Adrenal gland (tissue), 5 donors: ENCODE measurements at regions not wholly inside any gene's neighbourhood (a gene's known extent, or its start where the extent isn't known, plus 50 kb on each side); places are given as distances from the start of the nearest gene placed in this dataset.

ENCODE experiments used
- POLR2A ChIP-seq, 2 donors: fragments of 450-650 bp; IDR thresholded peaks; one replicate each; pipeline ENCODE4 v1.6.1; 2017; ENCODE audit warnings: antibody characterized with exemption in 2 of 2, mild to moderate bottlenecking in 2 of 2, moderate library complexity in 1 of 2
- TF ChIP-seq, protein P1 (sequence below), 6 experiments: fragments of 450-650 bp in 4 of 6; fragments of 200-600 bp in 2 of 6; sonication (generic) in 1 of 6; IDR thresholded peaks; 1 replicate in 5 of 6; 2 replicates in 1 of 6; pipeline versions ENCODE4 v1.5.1 to v1.8.0; 2016 to 2021; ENCODE audit warnings: antibody characterized with exemption in 6 of 6, mild to moderate bottlenecking in 2 of 6, moderate library complexity in 1 of 6
- donor health status: DM: no; HTN: no; CAD: no.

DNA sequence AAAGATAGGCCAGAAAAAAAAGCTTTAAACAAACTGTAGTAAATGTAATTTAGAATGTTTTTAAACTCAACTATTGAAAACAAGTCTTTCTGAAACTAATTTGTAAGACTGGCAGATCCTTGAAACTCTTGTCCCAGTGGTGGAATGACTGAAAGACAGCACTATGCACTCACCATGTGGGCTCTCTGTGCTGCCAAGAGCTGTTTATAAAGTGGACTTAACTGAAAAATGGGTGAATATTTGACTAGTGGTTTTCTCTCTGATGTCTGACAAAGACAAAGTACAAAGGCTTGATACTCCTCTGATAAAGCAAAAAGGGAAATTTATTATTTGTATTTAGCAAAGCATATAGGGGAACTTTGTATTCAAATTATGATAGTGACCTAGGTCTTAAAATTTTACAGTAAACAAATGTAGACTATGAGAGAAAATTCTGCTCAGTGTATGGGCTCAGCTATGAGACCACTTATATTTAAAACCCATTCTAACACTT, 635.4 kb downstream of the NR2F1-AS1 start:
- TF ChIP-seq, protein P1, sequence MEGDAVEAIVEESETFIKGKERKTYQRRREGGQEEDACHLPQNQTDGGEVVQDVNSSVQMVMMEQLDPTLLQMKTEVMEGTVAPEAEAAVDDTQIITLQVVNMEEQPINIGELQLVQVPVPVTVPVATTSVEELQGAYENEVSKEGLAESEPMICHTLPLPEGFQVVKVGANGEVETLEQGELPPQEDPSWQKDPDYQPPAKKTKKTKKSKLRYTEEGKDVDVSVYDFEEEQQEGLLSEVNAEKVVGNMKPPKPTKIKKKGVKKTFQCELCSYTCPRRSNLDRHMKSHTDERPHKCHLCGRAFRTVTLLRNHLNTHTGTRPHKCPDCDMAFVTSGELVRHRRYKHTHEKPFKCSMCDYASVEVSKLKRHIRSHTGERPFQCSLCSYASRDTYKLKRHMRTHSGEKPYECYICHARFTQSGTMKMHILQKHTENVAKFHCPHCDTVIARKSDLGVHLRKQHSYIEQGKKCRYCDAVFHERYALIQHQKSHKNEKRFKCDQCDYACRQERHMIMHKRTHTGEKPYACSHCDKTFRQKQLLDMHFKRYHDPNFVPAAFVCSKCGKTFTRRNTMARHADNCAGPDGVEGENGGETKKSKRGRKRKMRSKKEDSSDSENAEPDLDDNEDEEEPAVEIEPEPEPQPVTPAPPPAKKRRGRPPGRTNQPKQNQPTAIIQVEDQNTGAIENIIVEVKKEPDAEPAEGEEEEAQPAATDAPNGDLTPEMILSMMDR (IDR thresholded peaks at IDR 0.05), result no peak
- TF ChIP-seq POLR2A (IDR thresholded peaks at IDR 0.05), result no peak
